ENCODE measurements at regions not wholly inside any gene's neighbourhood (a gene's known extent, or its start where the extent isn't known, plus 50 kb on each side); places are given as distances from the start of the nearest gene placed in this dataset.

GRCh38 chr16:51637770-51638094, 486.7 kb upstream of the SALL1 start:
- DNase-seq (ENCODE audit: low spot score): no peak
- TF ChIP-seq NANOG (IDR thresholded peaks at IDR 0.05; ENCODE audit: borderline replicate concordance) (no peak), ETS1 (IDR thresholded peaks at IDR 0.05) (no peak), ZNF114 (CRISPR knock-in tag; IDR thresholded peaks at IDR 0.05) (no peak), EZH2phosphoT487 (IDR thresholded peaks at IDR 0.05; ENCODE audit: unreplicated experiment) (no peak)
- Histone ChIP-seq H3K9me2 (ENCODE audit: insufficient read depth) (peaks cover 19% of the 10 kb centered on the region), H3K27ac (ENCODE audit: low read depth) (peak overlapping the region; percentile 86; the same call in 1 of the 2 replicates), H3K27me3 (ENCODE audit: insufficient read depth) (peaks cover 16% of the 10 kb centered on the region), H3K36me3 (ENCODE audit: insufficient read depth) (no peaks in the 10 kb centered on the region; the same call in 1 of the 2 replicates), H3F3A (replicated peaks; ENCODE audit: low read depth) (no peaks in the 10 kb centered on the region), H4K20me1 (replicated peaks; ENCODE audit: insufficient read depth) (no peaks in the 10 kb centered on the region), H3K4me1 (ENCODE audit: insufficient read depth) (peaks cover 20% of the 10 kb centered on the region), H3K4me2 (peak overlapping the region; percentile 75), H3K79me2 (replicated peaks; ENCODE audit: insufficient read depth) (no peaks in the 10 kb centered on the region), H3K4me3 (peak overlapping the region; percentile 36), H2AFZ (no peak overlapping the region)
- peak overlapping the region; percentile 62; the same call in 2 of the 3 replicates for H3K4me3 Mint-ChIP-seq
- H3K27me3 Mint-ChIP-seq (ENCODE audit: insufficient read depth, low read depth, poor library complexity): peaks cover 13% of the 10 kb centered on the region
- peaks cover 32% of the 10 kb centered on the region for H3K4me1 Mint-ChIP-seq
- H3K36me3 Mint-ChIP-seq (ENCODE audit: low read depth): peaks cover 21% of the 10 kb centered on the region
- peak overlapping the region; percentile 94; the same call in 1 of the 2 replicates for H3K27ac Mint-ChIP-seq
- H3K9me3 Mint-ChIP-seq: peaks cover 6% of the 10 kb centered on the region; the same call in 2 of the 3 replicates
- ATAC-seq: no peak

GRCh38 chr16:51636920-51637769, 486.1 kb upstream of the SALL1 start:
- ATAC-seq (peak; percentile 97), DNase-seq (ENCODE audit: low spot score) (peak; percentile 91)
- peak overlapping the region; percentile 75 for H3K4me2 ChIP-seq
- peaks cover 22% of the 10 kb centered on the region for H3K27me3 ChIP-seq (ENCODE audit: insufficient read depth)
- no peaks in the 10 kb centered on the region for H3K79me2 ChIP-seq (replicated peaks; ENCODE audit: insufficient read depth)
- Mint-ChIP-seq H3K27me3 (ENCODE audit: insufficient read depth, low read depth, poor library complexity) (peaks cover 13% of the 10 kb centered on the region), H3K36me3 (ENCODE audit: low read depth) (peaks cover 21% of the 10 kb centered on the region), H3K27ac (peak overlapping the region; percentile 94), H3K4me3 (peak overlapping the region; percentile 62), H3K4me1 (peaks cover 32% of the 10 kb centered on the region), H3K9me3 (peaks cover 6% of the 10 kb centered on the region; the same call in 2 of the 3 replicates)
- H3K36me3 ChIP-seq (ENCODE audit: insufficient read depth): no peaks in the 10 kb centered on the region; the same call in 1 of the 2 replicates
- no peaks in the 10 kb centered on the region for H4K20me1 ChIP-seq (replicated peaks; ENCODE audit: insufficient read depth)
- H2AFZ ChIP-seq: no peak overlapping the region
- peak overlapping the region; percentile 36 for H3K4me3 ChIP-seq
- H3F3A ChIP-seq (replicated peaks; ENCODE audit: low read depth): no peaks in the 10 kb centered on the region
- H3K9me2 ChIP-seq (ENCODE audit: insufficient read depth): peaks cover 19% of the 10 kb centered on the region
- peaks cover 20% of the 10 kb centered on the region for H3K4me1 ChIP-seq (ENCODE audit: insufficient read depth)
- peak overlapping the region; percentile 86 for H3K27ac ChIP-seq (ENCODE audit: low read depth)
- TF ChIP-seq POLR2AphosphoS5 (IDR thresholded peaks at IDR 0.05; ENCODE audit: low read depth): peak; percentile 51
- TF ChIP-seq ZNF462 (CRISPR knock-in tag; IDR thresholded peaks at IDR 0.05): peak; percentile 90
- no peak for TF ChIP-seq CTCF (conservative IDR thresholded peaks at IDR 0.05; ENCODE audit: low read depth in 2 of 2)
- TF ChIP-seq EZH2phosphoT487 (IDR thresholded peaks at IDR 0.05; ENCODE audit: unreplicated experiment): no peak
- TF ChIP-seq JUNB (IDR thresholded peaks at IDR 0.05; ENCODE audit: unreplicated experiment): no peak
- TF ChIP-seq CREB1 (CRISPR knock-in tag; IDR thresholded peaks at IDR 0.05; ENCODE audit: low read depth): peak; percentile 60
- peak; percentile 85 for TF ChIP-seq ETS1 (IDR thresholded peaks at IDR 0.05)
- TF ChIP-seq STAT1 (IDR thresholded peaks at IDR 0.05; ENCODE audit: unreplicated experiment): no peak
